GM19455 (cell line): ENCODE measurements at regions not wholly inside any gene's neighbourhood (a gene's known extent, or its start where the extent isn't known, plus 50 kb on each side); places are given as distances from the start of the nearest gene placed in this dataset.

Experiments used
- ATAC-seq: cut with Tn5 transposase; IDR thresholded peaks from one replicate; pipeline ENCODE4 v1.9.1; 2021; ENCODE audit not compliant: unreplicated experiment

GRCh38 chr13:48885027-48885395 is 90.7 kb upstream of the FNDC3A start:
- ATAC-seq, result no peak

GRCh38 chr13:48888613-48889012 is 87.1 kb upstream of the FNDC3A start:
- no peak for ATAC-seq

- no peak for ATAC-seq
Measured at GRCh38 chr13:48890391-48890790, 85.3 kb upstream of the FNDC3A start.

- ATAC-seq, result no peak
Measured at GRCh38 chr13:48891586-48891985, 84.1 kb upstream of the FNDC3A start.

- ATAC-seq, result peak; percentile 72
Measured at GRCh38 chr13:48892053-48892687, 83.5 kb upstream of the FNDC3A start.

GRCh38 chr13:48892688-48893075 is 83.0 kb upstream of the FNDC3A start:
- ATAC-seq, result no peak

GRCh38 chr13:48896312-48896711 is 79.4 kb upstream of the FNDC3A start:
- no peak for ATAC-seq

- ATAC-seq, result no peak
Measured at GRCh38 chr13:48901781-48902180, 73.9 kb upstream of the FNDC3A start.

- no peak for ATAC-seq
Measured at GRCh38 chr13:48902368-48902767, 73.3 kb upstream of the FNDC3A start.

GRCh38 chr13:48904668-48905290 is 70.9 kb upstream of the FNDC3A start:
- no peak for ATAC-seq

GRCh38 chr13:48906200-48906599 is 69.5 kb upstream of the FNDC3A start:
- ATAC-seq, result no peak

GRCh38 chr13:48908381-48909055 is 67.2 kb upstream of the FNDC3A start:
- ATAC-seq, result no peak

GRCh38 chr13:48909056-48909389 is 66.7 kb upstream of the FNDC3A start:
- no peak for ATAC-seq

GRCh38 chr13:48910686-48911085 is 65.0 kb upstream of the FNDC3A start:
- ATAC-seq, result no peak

- ATAC-seq, result no peak
Measured at GRCh38 chr13:48919751-48920150, 56.0 kb upstream of the FNDC3A start.

GRCh38 chr13:48920730-48921129 is 55.0 kb upstream of the FNDC3A start:
- ATAC-seq, result no peak

- no peak for ATAC-seq
Measured at GRCh38 chr13:48923376-48923775, 52.3 kb upstream of the FNDC3A start.

GRCh38 chr13:48925001-48925400 is 50.7 kb upstream of the FNDC3A start:
- no peak for ATAC-seq
